Colonic mucosa (tissue), 4 donors: ENCODE measurements at regions not wholly inside any gene's neighbourhood (a gene's known extent, or its start where the extent isn't known, plus 50 kb on each side); places are given as distances from the start of the nearest gene placed in this dataset.

Experiments used
- DNase-seq: peaks from one replicate; pipeline ENCODE4 v3.0.0-alpha.2; 2020
- H3K27ac ChIP-seq: fragments of 200-600 bp; one replicate; pipeline ENCODE4 v1.8.0; 2021
- H3K27me3 ChIP-seq: fragments of 200-600 bp; one replicate; pipeline ENCODE4 v1.8.0; 2021
- H3K36me3 ChIP-seq: fragments of 200-600 bp; one replicate; pipeline ENCODE4 v1.8.0; 2021
- H3K4me1 ChIP-seq: fragments of 200-600 bp; one replicate; pipeline ENCODE4 v1.8.0; 2021; ENCODE audit warnings: mild to moderate bottlenecking
- H3K4me3 ChIP-seq: fragments of 200-600 bp; one replicate; pipeline ENCODE4 v1.8.0; 2021
- H3K9ac ChIP-seq, 2 donors: one replicate each; pipeline ENCODE4 v1.7.0; 2013; ENCODE audit warnings: control low read depth in 2 of 2, low read depth in 2 of 2, low read length in 2 of 2
- H3K9me3 ChIP-seq: fragments of 200-600 bp; one replicate; pipeline ENCODE4 v1.8.0; 2021
- CTCF ChIP-seq: fragments of 200-600 bp; IDR thresholded peaks from one replicate; pipeline ENCODE4 v1.8.0; 2022; ENCODE audit warnings: antibody characterized with exemption, mild to moderate bottlenecking
- intact Hi-C: fragments of 100-400 bp; cut with DNase I; formaldehyde crosslinking; loops from one replicate; pipeline ENCODE4 v1.14.1; 2022
- donor health status: healthy.
- donor health status: DM: no; HTN: no; CAD: no.
- donor health status: DM: no; HTN: no; CAD: no.

DNA sequence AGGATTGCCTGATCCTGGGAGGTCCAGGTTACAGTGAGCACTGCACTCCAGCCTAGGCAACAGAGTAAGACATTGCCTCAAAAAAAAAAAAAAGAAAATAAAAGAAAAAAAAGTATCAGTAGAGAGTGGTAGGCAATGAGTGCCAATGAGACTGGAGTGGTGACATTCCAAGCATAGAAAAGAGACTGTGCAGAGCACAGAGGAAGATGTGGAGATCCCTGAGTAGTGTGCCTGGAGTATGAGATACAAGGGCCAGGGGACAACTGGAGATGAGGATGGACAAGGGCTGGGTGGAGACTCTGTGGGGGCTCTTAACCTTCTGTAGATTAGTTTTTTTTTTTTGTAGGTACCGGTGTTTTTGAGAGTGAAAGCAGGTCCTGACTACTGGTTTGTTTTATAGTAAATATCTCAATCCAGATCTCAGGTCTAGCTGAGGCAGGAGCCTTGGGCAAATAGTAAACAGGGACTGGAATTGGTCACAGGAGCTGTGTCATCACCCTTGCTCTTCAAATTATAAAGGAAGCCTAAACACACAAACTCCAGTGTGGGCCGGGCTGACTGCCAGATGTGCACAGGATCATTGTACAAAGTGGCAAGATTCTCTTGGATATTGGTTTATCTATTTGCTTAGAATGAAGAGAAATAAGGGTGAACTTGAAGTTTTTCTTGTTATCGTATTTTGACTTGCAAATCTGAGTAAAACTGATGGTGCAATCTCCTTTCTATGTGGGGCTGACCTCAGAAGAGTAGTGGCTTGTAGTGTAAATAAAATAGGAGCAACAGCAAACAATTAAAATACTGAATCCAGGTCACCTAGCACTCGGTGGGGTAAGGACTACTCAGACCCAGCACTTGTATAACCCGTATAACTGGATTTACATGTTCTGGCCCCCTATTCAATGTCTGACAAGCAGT is 144.9 kb downstream of the SOX4 start:
- Histone ChIP-seq H3K4me3 (no peak overlapping the region), H3K9ac (no peak overlapping the region), H3K4me1 (no peaks in the 10 kb centered on the region), H3K36me3 (no peaks in the 10 kb centered on the region), H3K9me3 (no peaks in the 10 kb centered on the region), H3K27me3 (no peaks in the 10 kb centered on the region), H3K27ac (no peak overlapping the region)
- no peak for TF ChIP-seq CTCF
- intact Hi-C loops: no loop called here
- DNase-seq: peak; percentile 36

DNA sequence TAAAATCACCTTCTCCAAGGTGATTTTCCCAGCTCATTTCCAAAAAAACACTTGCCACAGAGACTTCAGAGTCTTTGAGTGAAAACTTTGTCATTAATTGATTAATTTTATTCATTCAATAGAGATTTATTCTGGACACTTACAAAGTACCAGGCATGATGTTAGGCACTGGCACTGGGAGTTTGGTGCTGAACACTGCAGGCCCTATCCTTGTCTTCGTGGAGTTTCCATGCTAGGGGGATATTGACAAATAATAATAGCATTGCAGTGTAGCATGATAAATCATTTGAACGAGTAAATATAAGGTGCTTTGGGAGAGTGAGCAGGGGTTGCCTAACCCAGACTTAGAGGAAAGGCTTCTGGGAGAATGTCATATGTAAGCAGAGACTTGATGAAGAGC is 145.7 kb downstream of the SOX4 start:
- Histone ChIP-seq H3K4me1 (no peaks in the 10 kb centered on the region), H3K27me3 (no peaks in the 10 kb centered on the region), H3K9me3 (no peaks in the 10 kb centered on the region), H3K9ac (no peak overlapping the region), H3K4me3 (no peak overlapping the region), H3K36me3 (no peaks in the 10 kb centered on the region), H3K27ac (no peak overlapping the region)
- intact Hi-C loops: no loop called here
- no peak for TF ChIP-seq CTCF
- no peak for DNase-seq

- no peaks in the 10 kb centered on the region for H3K4me1 ChIP-seq
- no peaks in the 10 kb centered on the region for H3K9me3 ChIP-seq
- H3K27ac ChIP-seq: no peak overlapping the region
- no peaks in the 10 kb centered on the region for H3K27me3 ChIP-seq
- DNase-seq: no peak
- no peaks in the 10 kb centered on the region for H3K36me3 ChIP-seq
- no peak for TF ChIP-seq CTCF
- no peak overlapping the region for H3K4me3 ChIP-seq
- intact Hi-C loops: no loop called here
- H3K9ac ChIP-seq: no peak overlapping the region
These were observed 146.3 kb downstream of the SOX4 start for GRCh38 chr6:21739838-21740237.

- no peaks in the 10 kb centered on the region for H3K27me3 ChIP-seq
- no peak overlapping the region for H3K27ac ChIP-seq
- no peaks in the 10 kb centered on the region for H3K36me3 ChIP-seq
- no peak for DNase-seq
- H3K9ac ChIP-seq: no peak overlapping the region
- no peak overlapping the region for H3K4me3 ChIP-seq
- TF ChIP-seq CTCF: no peak
- intact Hi-C loops: no loop called here
- no peaks in the 10 kb centered on the region for H3K9me3 ChIP-seq
- H3K4me1 ChIP-seq: no peaks in the 10 kb centered on the region
These were observed 147.0 kb downstream of the SOX4 start for GRCh38 chr6:21740376-21741124.

DNA sequence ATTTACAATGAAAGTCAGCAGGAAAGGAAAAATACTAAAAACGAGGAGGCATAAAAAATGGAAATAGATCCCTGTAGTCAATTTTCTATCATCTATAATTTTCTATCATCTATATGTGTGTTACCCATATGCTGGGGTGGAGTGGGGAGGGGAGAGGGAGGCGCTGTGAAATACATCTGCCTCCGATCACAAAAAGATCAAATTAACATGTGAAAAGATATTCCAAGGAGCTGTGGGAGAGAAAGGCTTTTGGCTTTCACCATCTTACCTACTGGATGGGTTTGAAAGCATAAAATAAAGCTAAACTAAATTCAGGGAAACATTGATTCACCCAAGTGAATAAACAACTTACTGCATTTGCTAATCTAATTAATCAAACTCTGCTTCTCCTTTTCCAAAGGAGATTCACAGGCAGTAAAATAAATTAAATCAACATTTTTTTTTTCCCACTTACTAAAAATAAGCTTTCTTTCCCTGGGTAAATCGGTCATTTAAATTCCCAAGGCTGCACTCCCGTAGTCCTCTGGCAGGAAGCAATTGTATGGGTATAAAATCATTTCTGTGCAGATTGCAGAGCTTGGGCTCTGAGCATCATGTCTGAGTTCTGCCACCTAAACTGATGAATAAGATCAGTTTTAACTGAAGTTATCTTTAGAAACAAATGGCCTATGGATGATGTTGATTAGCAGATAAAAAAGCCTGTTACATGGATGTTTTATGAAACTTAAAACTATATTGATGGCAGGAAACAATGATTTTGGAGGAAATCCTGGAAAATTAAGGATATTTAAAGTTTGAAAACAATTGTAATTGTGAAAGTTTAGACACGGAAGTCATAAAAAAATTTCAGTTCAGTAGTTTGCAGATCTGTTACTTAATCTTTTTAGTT is 147.9 kb downstream of the SOX4 start:
- H3K27ac ChIP-seq: no peak overlapping the region
- H3K4me3 ChIP-seq: no peak overlapping the region
- TF ChIP-seq CTCF: no peak
- DNase-seq: no peak
- no peaks in the 10 kb centered on the region for H3K4me1 ChIP-seq
- intact Hi-C loops: no loop called here
- H3K27me3 ChIP-seq: no peaks in the 10 kb centered on the region
- H3K36me3 ChIP-seq: no peaks in the 10 kb centered on the region
- H3K9me3 ChIP-seq: no peaks in the 10 kb centered on the region
- no peak overlapping the region for H3K9ac ChIP-seq
